ENCODE measurements at regions not wholly inside any gene's neighbourhood (a gene's known extent, or its start where the extent isn't known, plus 50 kb on each side); places are given as distances from the start of the nearest gene placed in this dataset.

GRCh38 chr15:70327328-70327855 lies 229.7 kb upstream of the TLE3 start:
- Histone ChIP-seq H4K20me1 (ENCODE audit: control insufficient read depth, extremely low read depth, insufficient read depth, low read length) (no peaks in the 10 kb centered on the region), H3K27me3 (ENCODE audit: control insufficient read depth, insufficient read depth, low read length) (no peaks in the 10 kb centered on the region), H3K79me2 (ENCODE audit: control insufficient read depth, insufficient read depth, low read length) (no peaks in the 10 kb centered on the region), H3K4me2 (ENCODE audit: extremely low read depth, insufficient read depth, low read length) (no peak overlapping the region), H3K4me3 (replicated peaks in 1 of 4; ENCODE audit: control extremely low read depth in 1 of 4, insufficient read depth in 1 of 4, low read depth in 3 of 4, low read length in 4 of 4) (no peak overlapping the region), H3K9me3 (ENCODE audit: control insufficient read depth, insufficient read depth, low read depth, low read length) (no peaks in the 10 kb centered on the region), H3K27ac (ENCODE audit: insufficient read depth, low read length) (no peak overlapping the region), H2AFZ (ENCODE audit: low read length) (no peak overlapping the region), H3K4me1 (ENCODE audit: control insufficient read depth, extremely low read depth, insufficient read depth, low read length) (peaks cover 25% of the 10 kb centered on the region), H3K9ac (ENCODE audit: insufficient read depth, low read length) (no peak overlapping the region), H3K36me3 (ENCODE audit: control insufficient read depth, insufficient read depth, low read length) (no peaks in the 10 kb centered on the region)
- TF ChIP-seq CTCF (conservative IDR thresholded peaks at IDR 0.05 in 1 of 2, IDR thresholded peaks at IDR 0.05 in 1 of 2; ENCODE audit: low read depth in 1 of 2, low read length in 2 of 2) = no peak
- TF ChIP-seq EZH2 (IDR thresholded peaks at IDR 0.05; ENCODE audit: low read length, missing control alignments) = no peak
- DNase-seq (ENCODE audit: low read depth in 2 of 2) = no peak

- Histone ChIP-seq H3K9ac (ENCODE audit: insufficient read depth, low read length) (no peak overlapping the region), H4K20me1 (ENCODE audit: control insufficient read depth, extremely low read depth, insufficient read depth, low read length) (no peaks in the 10 kb centered on the region), H3K79me2 (ENCODE audit: control insufficient read depth, insufficient read depth, low read length) (no peaks in the 10 kb centered on the region), H3K9me3 (ENCODE audit: control insufficient read depth, insufficient read depth, low read depth, low read length) (no peaks in the 10 kb centered on the region), H3K4me1 (ENCODE audit: control insufficient read depth, extremely low read depth, insufficient read depth, low read length) (peaks cover 40% of the 10 kb centered on the region), H2AFZ (ENCODE audit: low read length) (no peak overlapping the region), H3K4me3 (replicated peaks in 1 of 4; ENCODE audit: control extremely low read depth in 1 of 4, insufficient read depth in 1 of 4, low read depth in 3 of 4, low read length in 4 of 4) (no peak overlapping the region), H3K36me3 (ENCODE audit: control insufficient read depth, insufficient read depth, low read length) (no peaks in the 10 kb centered on the region), H3K27me3 (ENCODE audit: control insufficient read depth, insufficient read depth, low read length) (no peaks in the 10 kb centered on the region), H3K27ac (ENCODE audit: insufficient read depth, low read length) (peak overlapping the region; percentile 5), H3K4me2 (ENCODE audit: extremely low read depth, insufficient read depth, low read length) (peak overlapping the region; percentile 38)
- peak; percentile 43 to 63 for DNase-seq (ENCODE audit: low read depth in 2 of 2)
- no peak for TF ChIP-seq EZH2 (IDR thresholded peaks at IDR 0.05; ENCODE audit: low read length, missing control alignments)
- TF ChIP-seq CTCF (conservative IDR thresholded peaks at IDR 0.05 in 1 of 2, IDR thresholded peaks at IDR 0.05 in 1 of 2; ENCODE audit: low read depth in 1 of 2, low read length in 2 of 2) = no peak
Observed at GRCh38 chr15:70324001-70324974, 226.6 kb upstream of the TLE3 start.

GRCh38 chr15:70323111-70323851 lies 225.6 kb upstream of the TLE3 start:
- peak; percentile 65 to 75 for DNase-seq (ENCODE audit: low read depth in 2 of 2)
- no peak overlapping the region for H3K4me3 ChIP-seq (replicated peaks in 1 of 4; ENCODE audit: control extremely low read depth in 1 of 4, insufficient read depth in 1 of 4, low read depth in 3 of 4, low read length in 4 of 4)
- H3K36me3 ChIP-seq (ENCODE audit: control insufficient read depth, insufficient read depth, low read length) = no peaks in the 10 kb centered on the region
- H4K20me1 ChIP-seq (ENCODE audit: control insufficient read depth, extremely low read depth, insufficient read depth, low read length) = no peaks in the 10 kb centered on the region
- TF ChIP-seq EZH2 (IDR thresholded peaks at IDR 0.05; ENCODE audit: low read length, missing control alignments) (no peak), CTCF (conservative IDR thresholded peaks at IDR 0.05 in 1 of 2, IDR thresholded peaks at IDR 0.05 in 1 of 2; ENCODE audit: low read depth in 1 of 2, low read length in 2 of 2) (no peak)
- no peaks in the 10 kb centered on the region for H3K27me3 ChIP-seq (ENCODE audit: control insufficient read depth, insufficient read depth, low read length)
- peak overlapping the region; percentile 38 for H3K4me2 ChIP-seq (ENCODE audit: extremely low read depth, insufficient read depth, low read length)
- no peak overlapping the region for H3K9ac ChIP-seq (ENCODE audit: insufficient read depth, low read length)
- H2AFZ ChIP-seq (ENCODE audit: low read length) = no peak overlapping the region
- H3K9me3 ChIP-seq (ENCODE audit: control insufficient read depth, insufficient read depth, low read depth, low read length) = no peaks in the 10 kb centered on the region
- H3K4me1 ChIP-seq (ENCODE audit: control insufficient read depth, extremely low read depth, insufficient read depth, low read length) = peaks cover 47% of the 10 kb centered on the region
- H3K27ac ChIP-seq (ENCODE audit: insufficient read depth, low read length) = no peak overlapping the region
- H3K79me2 ChIP-seq (ENCODE audit: control insufficient read depth, insufficient read depth, low read length) = no peaks in the 10 kb centered on the region
